ENCODE measurements at regions not wholly inside any gene's neighbourhood (a gene's known extent, or its start where the extent isn't known, plus 50 kb on each side); places are given as distances from the start of the nearest gene placed in this dataset.

DNA sequence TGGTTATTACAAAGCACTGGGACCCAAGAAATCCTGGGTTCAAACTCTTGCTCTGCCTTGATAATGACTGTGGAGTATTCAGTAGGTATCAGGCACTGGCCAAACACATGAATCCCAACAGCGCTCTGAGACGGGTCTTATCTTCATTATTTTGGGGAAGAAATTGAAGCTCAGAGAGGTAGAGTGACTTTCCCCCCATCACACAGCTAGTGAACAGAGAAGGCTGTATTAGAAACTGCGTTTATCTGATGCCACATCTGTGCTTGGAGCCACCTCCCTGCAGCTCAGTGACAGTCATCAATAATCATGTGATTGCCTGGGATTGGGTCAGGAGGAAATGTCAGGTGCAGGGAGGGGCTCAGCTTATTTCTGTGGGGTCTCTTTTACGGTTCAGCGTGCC, 225.4 kb upstream of the LHX5 start:
- FAIRE-seq: no peak
- POLR2A ChIA-PET: no interaction called here
- CTCF ChIA-PET: no interaction called here

DNA sequence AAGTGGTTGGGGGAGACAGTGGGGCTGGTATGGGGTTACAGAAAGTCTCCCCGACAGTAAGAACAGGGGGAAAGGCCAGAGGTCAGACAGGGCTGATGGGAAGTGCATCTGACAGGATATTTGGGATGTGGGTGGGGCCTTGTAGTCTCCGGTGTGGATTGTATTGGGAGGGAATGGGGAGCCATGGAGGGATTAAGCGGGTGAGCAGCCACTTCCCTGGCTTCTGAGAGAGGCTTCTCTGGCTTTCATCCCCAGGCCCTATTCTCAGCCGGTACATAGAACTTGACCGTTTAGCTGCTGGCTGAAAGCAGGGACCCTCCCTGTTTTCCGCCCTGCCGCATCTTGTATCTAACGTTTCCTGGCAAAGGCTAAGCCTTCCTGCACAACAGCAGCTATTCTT, 222.0 kb upstream of the LHX5 start:
- Histone ChIP-seq H3K9me3 (no peaks in the 10 kb centered on the region), H3K4me3 (no peak overlapping the region), H3K27ac (no peak overlapping the region), H3K4me2 (no peak overlapping the region), H3K4me1 (0 out of 3 replicates have a peak, but pooled peaks cover 5% of the 10 kb centered on the region)
- TF ChIP-seq CHD2 (IDR thresholded peaks at IDR 0.05; ENCODE audit: low read length, partially characterized antibody) (no peak), MYC (IDR thresholded peaks at IDR 0.05; ENCODE audit: borderline replicate concordance, low read length) (no peak)
- ATAC-seq (no peak), DNase-seq (ENCODE audit: low read depth in 1 of 2, low spot score in 1 of 2) (no peak), FAIRE-seq (no peak)
- POLR2A ChIA-PET: no interaction called here
- 60% methylated on average over 8 of the region's 8 CpGs for WGBS (ENCODE audit: missing lambda C conversion rate)
- CTCF ChIA-PET: interaction anchor here (1.2 kb wide), 2 partner anchors 23 to 30 kb away, joined by 3 to 4 read pairs; no protein-coding TSS in a partner anchor

More for the DNA sequence above, 225.4 kb upstream of the LHX5 start:
- Histone ChIP-seq H3K4me1 (0 out of 3 replicates have a peak, but pooled peaks cover 5% of the 10 kb centered on the region), H3K27ac (no peak overlapping the region), H3K4me2 (no peak overlapping the region), H3K4me3 (no peak overlapping the region), H3K9me3 (no peaks in the 10 kb centered on the region; the same call in 2 of the 3 replicates)
- ATAC-seq (no peak), DNase-seq (ENCODE audit: low read depth in 1 of 2, low spot score in 1 of 2) (no peak)
- WGBS (ENCODE audit: missing lambda C conversion rate): 64% methylated on average over 5 of the region's 5 CpGs
- no peak for TF ChIP-seq CHD4 (IDR thresholded peaks at IDR 0.05; ENCODE audit: borderline replicate concordance)
- no peak for TF ChIP-seq MYC (IDR thresholded peaks at IDR 0.05; ENCODE audit: borderline replicate concordance, low read length)
- TF ChIP-seq HOXB5 (CRISPR knock-in tag; IDR thresholded peaks at IDR 0.05): no peak
- TF ChIP-seq SREBF2 (IDR thresholded peaks at IDR 0.05): no peak
- TF ChIP-seq FOXS1 (CRISPR knock-in tag; IDR thresholded peaks at IDR 0.05): no peak
- no peak for TF ChIP-seq POLR2AphosphoS2 (conservative IDR thresholded peaks at IDR 0.05; ENCODE audit: low read length)
- TF ChIP-seq HOXB13 (CRISPR knock-in tag; IDR thresholded peaks at IDR 0.05; ENCODE audit: low read depth): no peak
- no peak for TF ChIP-seq POLR2A (IDR thresholded peaks at IDR 0.05; ENCODE audit: low read length)
- TF ChIP-seq, protein P1, sequence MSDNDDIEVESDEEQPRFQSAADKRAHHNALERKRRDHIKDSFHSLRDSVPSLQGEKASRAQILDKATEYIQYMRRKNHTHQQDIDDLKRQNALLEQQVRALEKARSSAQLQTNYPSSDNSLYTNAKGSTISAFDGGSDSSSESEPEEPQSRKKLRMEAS (IDR thresholded peaks at IDR 0.05): no peak

DNA sequence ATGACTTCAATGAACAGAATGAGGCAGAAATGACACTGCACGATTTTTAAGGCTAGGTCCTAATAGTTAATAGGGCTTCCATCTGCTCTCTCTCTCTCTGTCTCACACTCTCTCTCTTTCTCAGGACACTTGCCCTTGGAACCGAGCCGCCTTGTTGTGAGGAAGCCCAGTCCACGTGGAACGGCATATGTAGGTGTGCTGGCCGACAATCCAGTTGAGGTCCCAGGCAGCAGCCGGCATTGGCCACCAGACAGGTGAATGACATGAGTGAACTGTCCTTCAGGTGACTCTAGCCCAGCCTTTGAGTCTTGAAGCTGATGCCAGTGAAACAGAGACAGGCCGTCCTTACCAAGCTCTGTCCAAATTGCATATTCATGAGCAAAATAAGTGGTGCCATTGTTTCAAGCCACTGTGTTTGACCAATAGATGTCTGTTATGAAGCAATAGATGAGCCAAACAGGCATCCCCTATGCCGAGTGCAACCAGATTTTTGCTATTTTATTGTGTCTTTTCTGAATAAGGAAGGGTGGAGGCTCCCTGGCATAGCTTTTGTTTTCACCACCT, 217.5 kb upstream of the LHX5 start:
- FAIRE-seq (no peak), ATAC-seq (no peak), DNase-seq (ENCODE audit: low read depth in 1 of 2, low spot score in 1 of 2) (no peak)
- ChIA-PET POLR2A (no interaction called here), CTCF (no interaction called here)
- Histone ChIP-seq H3K9me3 (no peaks in the 10 kb centered on the region), H3K4me2 (no peak overlapping the region), H3K4me3 (no peak overlapping the region), H3K4me1 (no peaks in the 10 kb centered on the region), H3K27ac (no peak overlapping the region)
- WGBS (ENCODE audit: missing lambda C conversion rate): 46% methylated on average over 8 of the region's 9 CpGs
- TF ChIP-seq EP300 (IDR thresholded peaks at IDR 0.05) (no peak), HOXA7 (CRISPR knock-in tag; IDR thresholded peaks at IDR 0.05) (no peak), NR3C1 (IDR thresholded peaks at IDR 0.05) (no peak), TP53 (CRISPR knock-in tag; IDR thresholded peaks at IDR 0.05) (no peak), PHF8 (IDR thresholded peaks at IDR 0.05; ENCODE audit: borderline replicate concordance, low read depth) (no peak)
- TF ChIP-seq, protein P2, sequence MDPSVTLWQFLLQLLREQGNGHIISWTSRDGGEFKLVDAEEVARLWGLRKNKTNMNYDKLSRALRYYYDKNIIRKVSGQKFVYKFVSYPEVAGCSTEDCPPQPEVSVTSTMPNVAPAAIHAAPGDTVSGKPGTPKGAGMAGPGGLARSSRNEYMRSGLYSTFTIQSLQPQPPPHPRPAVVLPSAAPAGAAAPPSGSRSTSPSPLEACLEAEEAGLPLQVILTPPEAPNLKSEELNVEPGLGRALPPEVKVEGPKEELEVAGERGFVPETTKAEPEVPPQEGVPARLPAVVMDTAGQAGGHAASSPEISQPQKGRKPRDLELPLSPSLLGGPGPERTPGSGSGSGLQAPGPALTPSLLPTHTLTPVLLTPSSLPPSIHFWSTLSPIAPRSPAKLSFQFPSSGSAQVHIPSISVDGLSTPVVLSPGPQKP (IDR thresholded peaks at IDR 0.05; ENCODE audit: low read depth, low read length): no peak

DNA sequence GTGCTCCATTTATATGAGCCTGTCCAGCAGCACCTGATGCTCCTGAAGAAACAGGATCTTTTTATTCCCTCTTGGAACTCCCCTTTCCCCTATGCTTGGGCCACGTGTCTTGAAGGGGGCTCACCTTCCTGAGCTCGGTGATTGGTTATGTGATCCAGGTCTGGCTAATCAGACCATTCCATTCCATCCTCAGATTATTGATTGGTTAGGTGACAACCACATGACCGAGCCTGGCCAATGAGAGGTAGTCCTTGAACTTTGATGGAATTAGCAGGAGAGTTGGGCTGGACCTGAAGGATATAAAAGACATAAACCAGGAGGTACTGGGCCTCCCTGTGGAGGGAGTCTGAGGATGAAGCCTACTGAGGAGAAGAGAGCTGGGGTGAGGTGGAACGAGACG, 216.6 kb upstream of the LHX5 start:
- DNase-seq (ENCODE audit: low read depth in 1 of 2, low spot score in 1 of 2) (no peak), ATAC-seq (no peak; a peak in 1 of 6 replicates), FAIRE-seq (no peak)
- Histone ChIP-seq H3K4me1 (no peaks in the 10 kb centered on the region), H3K4me3 (no peak overlapping the region), H3K4me2 (no peak overlapping the region), H3K27ac (no peak overlapping the region), H3K9me3 (no peaks in the 10 kb centered on the region)
- WGBS (ENCODE audit: missing lambda C conversion rate): 53% methylated on average over 5 of the region's 5 CpGs
- POLR2A ChIA-PET: no interaction called here
- TF ChIP-seq, protein P3, sequence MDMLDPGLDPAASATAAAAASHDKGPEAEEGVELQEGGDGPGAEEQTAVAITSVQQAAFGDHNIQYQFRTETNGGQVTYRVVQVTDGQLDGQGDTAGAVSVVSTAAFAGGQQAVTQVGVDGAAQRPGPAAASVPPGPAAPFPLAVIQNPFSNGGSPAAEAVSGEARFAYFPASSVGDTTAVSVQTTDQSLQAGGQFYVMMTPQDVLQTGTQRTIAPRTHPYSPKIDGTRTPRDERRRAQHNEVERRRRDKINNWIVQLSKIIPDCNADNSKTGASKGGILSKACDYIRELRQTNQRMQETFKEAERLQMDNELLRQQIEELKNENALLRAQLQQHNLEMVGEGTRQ (IDR thresholded peaks at IDR 0.05): 0 out of 2 replicates have a peak, but pooled peaks have one; percentile 25
- TF ChIP-seq KDM5A (IDR thresholded peaks at IDR 0.05) (no peak), HOXB5 (CRISPR knock-in tag; IDR thresholded peaks at IDR 0.05) (no peak)
- CTCF ChIA-PET: no interaction called here
